Neural cell (in vitro differentiated cells): ENCODE measurements at regions not wholly inside any gene's neighbourhood (a gene's known extent, or its start where the extent isn't known, plus 50 kb on each side); places are given as distances from the start of the nearest gene placed in this dataset.

Experiments used
- H2AFZ ChIP-seq: fragments of 200-600, 300-800 bp; sonication (generic), shearing (Covaris generic); 2 replicates; pipeline ENCODE4 v1.6.0; 2014; ENCODE audit warnings: low read depth, mild to moderate bottlenecking, antibody characterized with exemption, low read length, moderate library complexity
- H3F3A ChIP-seq: fragments of 200-600 bp; shearing (Covaris generic); 2 replicates; pipeline ENCODE4 v1.6.1; 2016; ENCODE audit warnings: mild to moderate bottlenecking, moderate library complexity, mixed read lengths, antibody characterized with exemption, low read length; ENCODE audit not compliant: insufficient read depth, poor library complexity, severe bottlenecking
- H3K27ac ChIP-seq: fragments of 200-600, 300-800 bp; sonication (generic), shearing (Covaris generic); 2 replicates; pipeline ENCODE4 v1.5.1; 2014; ENCODE audit warnings: mild to moderate bottlenecking, low read length, moderate library complexity
- H3K27me3 ChIP-seq: fragments of 300-800, 200-600 bp; sonication (generic), shearing (Covaris generic); 2 replicates; pipeline ENCODE4 v1.6.0; 2014; ENCODE audit warnings: mild to moderate bottlenecking, low read depth, low read length, moderate library complexity; ENCODE audit not compliant: insufficient read depth
- H3K36me3 ChIP-seq: fragments of 300-800, 200-600 bp; sonication (generic), shearing (Covaris generic); 2 replicates; pipeline ENCODE4 v1.5.1; 2014; ENCODE audit warnings: mild to moderate bottlenecking, antibody characterized with exemption, low read length, moderate library complexity; ENCODE audit not compliant: insufficient read depth
- H3K4me2 ChIP-seq: fragments of 300-800, 200-600 bp; sonication (generic), shearing (Covaris generic); 2 replicates; pipeline ENCODE4 v1.6.0; 2014; ENCODE audit warnings: mild to moderate bottlenecking, low read length
- H3K4me3 ChIP-seq: fragments of 300-800, 200-600 bp; sonication (generic), shearing (Covaris generic); 2 replicates; pipeline ENCODE4 v1.5.1; 2014; ENCODE audit warnings: mild to moderate bottlenecking, low read length, moderate library complexity
- H3K79me2 ChIP-seq: fragments of 200-600 bp; shearing (Covaris generic); replicated peaks from 2 replicates; pipeline ENCODE4 v1.6.0; 2014; ENCODE audit warnings: mild to moderate bottlenecking, low read length, moderate library complexity; ENCODE audit not compliant: insufficient read depth
- H3K9ac ChIP-seq: fragments of 300-800, 200-600 bp; sonication (generic), shearing (Covaris generic); 2 replicates; pipeline ENCODE4 v1.6.1; 2016; ENCODE audit warnings: mild to moderate bottlenecking, low read length, mixed read lengths
- H3K9me2 ChIP-seq: fragments of 200-600 bp; shearing (Covaris generic); 2 replicates; pipeline ENCODE4 v1.6.1; 2016; ENCODE audit warnings: mild to moderate bottlenecking, low read length, mixed read lengths; ENCODE audit not compliant: insufficient read depth
- H3K9me3 ChIP-seq: fragments of 200-600, 300-800 bp; sonication (generic), shearing (Covaris generic); 2 replicates; pipeline ENCODE4 v1.6.1; 2016; ENCODE audit warnings: mild to moderate bottlenecking, mixed run types, low read length, moderate library complexity, mixed read lengths
- H4K20me1 ChIP-seq: fragments of 200-600 bp; shearing (Covaris generic); 2 replicates; pipeline ENCODE4 v1.6.1; 2016; ENCODE audit warnings: mild to moderate bottlenecking, mixed run types; ENCODE audit not compliant: insufficient read depth
- CTCF ChIP-seq: fragments of 450-650 bp; IDR thresholded peaks from 2 replicates; pipeline ENCODE4 v1.5.1; 2014; ENCODE audit warnings: antibody characterized with exemption, mild to moderate bottlenecking, moderate library complexity; ENCODE audit not compliant: poor library complexity, severe bottlenecking
- EP300 ChIP-seq: fragments of 450-650 bp; conservative IDR thresholded peaks from 2 replicates; pipeline ENCODE4 v1.6.1; 2014; ENCODE audit warnings: antibody characterized with exemption, mild to moderate bottlenecking, moderate library complexity; ENCODE audit not compliant: poor library complexity, severe bottlenecking
- EZH2 ChIP-seq: fragments of 200-600, 300-800 bp; shearing (Covaris generic), sonication (generic); IDR thresholded peaks from 2 replicates; pipeline ENCODE4 v1.6.1; 2014; ENCODE audit warnings: antibody characterized with exemption, low read length, borderline replicate concordance, mild to moderate bottlenecking; ENCODE audit not compliant: insufficient read depth, poor library complexity, severe bottlenecking
- MXI1 ChIP-seq: fragments of 450-650 bp; conservative IDR thresholded peaks from 2 replicates; pipeline ENCODE4 v1.6.1; 2014; ENCODE audit warnings: antibody characterized with exemption, mild to moderate bottlenecking; ENCODE audit not compliant: poor library complexity, severe bottlenecking
- POLR2AphosphoS5 ChIP-seq: IDR thresholded peaks from 2 replicates; pipeline ENCODE4 v1.6.1; 2012
- RAD21 ChIP-seq: fragments of 450-650 bp; conservative IDR thresholded peaks from 2 replicates; pipeline ENCODE4 v1.6.1; 2014; ENCODE audit warnings: antibody characterized with exemption, mild to moderate bottlenecking, moderate library complexity
- SMC3 ChIP-seq: fragments of 450-650 bp; conservative IDR thresholded peaks from 2 replicates; pipeline ENCODE4 v1.6.1; 2014; ENCODE audit warnings: antibody characterized with exemption, mild to moderate bottlenecking, moderate library complexity; ENCODE audit not compliant: poor library complexity
- TAF1 ChIP-seq: IDR thresholded peaks from 2 replicates; pipeline ENCODE4 v1.6.1; 2012; ENCODE audit warnings: low read depth
- TF ChIP-seq, protein P1 (sequence below): IDR thresholded peaks from 2 replicates; pipeline ENCODE4 v1.6.1; 2012; ENCODE audit warnings: borderline replicate concordance

- H3K4me3 ChIP-seq: no peak overlapping the region
- no peak overlapping the region for H2AFZ ChIP-seq
- H3K4me2 ChIP-seq: no peak overlapping the region
- TF ChIP-seq RAD21 (no peak), EZH2 (no peak), TAF1 (no peak), CTCF (no peak), EP300 (no peak), POLR2AphosphoS5 (no peak), MXI1 (no peak), SMC3 (no peak)
- TF ChIP-seq, protein P1, sequence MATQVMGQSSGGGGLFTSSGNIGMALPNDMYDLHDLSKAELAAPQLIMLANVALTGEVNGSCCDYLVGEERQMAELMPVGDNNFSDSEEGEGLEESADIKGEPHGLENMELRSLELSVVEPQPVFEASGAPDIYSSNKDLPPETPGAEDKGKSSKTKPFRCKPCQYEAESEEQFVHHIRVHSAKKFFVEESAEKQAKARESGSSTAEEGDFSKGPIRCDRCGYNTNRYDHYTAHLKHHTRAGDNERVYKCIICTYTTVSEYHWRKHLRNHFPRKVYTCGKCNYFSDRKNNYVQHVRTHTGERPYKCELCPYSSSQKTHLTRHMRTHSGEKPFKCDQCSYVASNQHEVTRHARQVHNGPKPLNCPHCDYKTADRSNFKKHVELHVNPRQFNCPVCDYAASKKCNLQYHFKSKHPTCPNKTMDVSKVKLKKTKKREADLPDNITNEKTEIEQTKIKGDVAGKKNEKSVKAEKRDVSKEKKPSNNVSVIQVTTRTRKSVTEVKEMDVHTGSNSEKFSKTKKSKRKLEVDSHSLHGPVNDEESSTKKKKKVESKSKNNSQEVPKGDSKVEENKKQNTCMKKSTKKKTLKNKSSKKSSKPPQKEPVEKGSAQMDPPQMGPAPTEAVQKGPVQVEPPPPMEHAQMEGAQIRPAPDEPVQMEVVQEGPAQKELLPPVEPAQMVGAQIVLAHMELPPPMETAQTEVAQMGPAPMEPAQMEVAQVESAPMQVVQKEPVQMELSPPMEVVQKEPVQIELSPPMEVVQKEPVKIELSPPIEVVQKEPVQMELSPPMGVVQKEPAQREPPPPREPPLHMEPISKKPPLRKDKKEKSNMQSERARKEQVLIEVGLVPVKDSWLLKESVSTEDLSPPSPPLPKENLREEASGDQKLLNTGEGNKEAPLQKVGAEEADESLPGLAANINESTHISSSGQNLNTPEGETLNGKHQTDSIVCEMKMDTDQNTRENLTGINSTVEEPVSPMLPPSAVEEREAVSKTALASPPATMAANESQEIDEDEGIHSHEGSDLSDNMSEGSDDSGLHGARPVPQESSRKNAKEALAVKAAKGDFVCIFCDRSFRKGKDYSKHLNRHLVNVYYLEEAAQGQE: no peak
- no peaks in the 10 kb centered on the region for H3K9me2 ChIP-seq
- H4K20me1 ChIP-seq: no peaks in the 10 kb centered on the region
- no peaks in the 10 kb centered on the region for H3K36me3 ChIP-seq
- H3K27ac ChIP-seq: no peak overlapping the region
- no peak overlapping the region for H3K9ac ChIP-seq
- H3F3A ChIP-seq: no peaks in the 10 kb centered on the region
- H3K9me3 ChIP-seq: no peaks in the 10 kb centered on the region
- H3K27me3 ChIP-seq: no peaks in the 10 kb centered on the region
- H3K79me2 ChIP-seq: no peaks in the 10 kb centered on the region
These were observed 1202.5 kb downstream of the DNAJB9 start for GRCh38 chr7:109772161-109772560.

DNA sequence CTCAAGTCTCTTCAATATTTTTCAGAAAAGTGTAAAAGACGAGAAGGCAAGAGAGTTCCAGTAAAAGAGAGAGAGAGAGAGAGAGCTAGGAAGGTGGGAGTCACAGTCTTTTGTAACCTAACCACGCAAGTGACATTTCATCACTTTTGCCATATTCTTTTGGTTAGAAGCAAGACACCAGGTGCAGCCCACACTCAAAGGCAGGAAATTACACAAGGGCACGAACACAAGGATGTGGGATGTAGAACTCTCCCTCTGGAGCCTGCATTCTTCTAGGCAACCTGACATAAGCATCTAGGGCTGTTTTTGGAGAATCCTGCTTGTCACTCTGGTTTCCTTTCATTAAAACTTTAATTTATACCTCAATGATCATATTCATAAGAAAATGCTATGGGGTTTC lies 1213.1 kb downstream of the DNAJB9 start:
- Histone ChIP-seq H3K9me2 (no peaks in the 10 kb centered on the region), H3K9me3 (no peaks in the 10 kb centered on the region), H3K36me3 (no peaks in the 10 kb centered on the region), H3K9ac (no peak overlapping the region), H3K4me2 (no peak overlapping the region), H3K79me2 (no peaks in the 10 kb centered on the region), H3F3A (no peaks in the 10 kb centered on the region), H3K27me3 (no peaks in the 10 kb centered on the region), H3K27ac (no peak overlapping the region), H2AFZ (no peak overlapping the region), H4K20me1 (no peaks in the 10 kb centered on the region), H3K4me3 (no peak overlapping the region)
- no peak for TF ChIP-seq MXI1
- no peak for TF ChIP-seq POLR2AphosphoS5
- no peak for TF ChIP-seq EP300
- TF ChIP-seq TAF1: no peak
- TF ChIP-seq, protein P1: no peak
- TF ChIP-seq EZH2: no peak
- no peak for TF ChIP-seq RAD21
